Calu3 (cell line): ENCODE measurements at regions not wholly inside any gene's neighbourhood (a gene's known extent, or its start where the extent isn't known, plus 50 kb on each side); places are given as distances from the start of the nearest gene placed in this dataset.

ENCODE experiments used
- BruUV-seq: library from RNA; stranded (reverse); fragments of 400-500 nt; replicated peaks from 2 replicates; lab custom pipeline; 2021; lab: Mats Ljungman, UMichigan
- CTCF ChIA-PET: fragments of 300-600 bp; sonication (Branson Sonifier 250); formaldehyde crosslinking; loops from one replicate; lab custom pipeline; 2022; ENCODE audit warnings: antibody characterized with exemption; lab: Charles Lee
- DNase-seq: peaks from one replicate; pipeline ENCODE4 v3.0.0; 2022
- H3K27ac Mint-ChIP-seq: one replicate; pipeline ENCODE4 v1.8.0; 2022; ENCODE audit warnings: mixed read lengths; ENCODE audit not compliant: unreplicated experiment
- H3K27me3 Mint-ChIP-seq: one replicate; pipeline ENCODE4 v1.8.0; 2022; ENCODE audit warnings: mixed read lengths; ENCODE audit not compliant: unreplicated experiment
- H3K36me3 Mint-ChIP-seq: one replicate; pipeline ENCODE4 v1.8.0; 2022; ENCODE audit warnings: mild to moderate bottlenecking, moderate library complexity, mixed read lengths; ENCODE audit not compliant: insufficient read depth, unreplicated experiment
- H3K4me1 Mint-ChIP-seq: one replicate; pipeline ENCODE4 v1.8.0; 2022; ENCODE audit warnings: mild to moderate bottlenecking, low read depth, mixed read lengths; ENCODE audit not compliant: unreplicated experiment
- H3K4me3 Mint-ChIP-seq: one replicate; pipeline ENCODE4 v1.8.0; 2022; ENCODE audit warnings: mild to moderate bottlenecking, low read depth, moderate library complexity, mixed read lengths; ENCODE audit not compliant: unreplicated experiment
- H3K9me3 Mint-ChIP-seq: one replicate; pipeline ENCODE4 v1.8.0; 2022; ENCODE audit warnings: low read depth, mixed read lengths; ENCODE audit not compliant: unreplicated experiment
- intact Hi-C: fragments of 100-400 bp; cut with micrococcal nuclease; formaldehyde crosslinking; loops from one replicate; pipeline ENCODE4 v1.10.0; 2022; ENCODE audit not compliant: unreplicated experiment
- TF ChIP-seq, protein P1 (sequence below): fragments of 200-600 bp; IDR thresholded peaks from one replicate; pipeline ENCODE4 v1.8.0; 2022; ENCODE audit warnings: antibody characterized with exemption; ENCODE audit not compliant: unreplicated experiment

DNA sequence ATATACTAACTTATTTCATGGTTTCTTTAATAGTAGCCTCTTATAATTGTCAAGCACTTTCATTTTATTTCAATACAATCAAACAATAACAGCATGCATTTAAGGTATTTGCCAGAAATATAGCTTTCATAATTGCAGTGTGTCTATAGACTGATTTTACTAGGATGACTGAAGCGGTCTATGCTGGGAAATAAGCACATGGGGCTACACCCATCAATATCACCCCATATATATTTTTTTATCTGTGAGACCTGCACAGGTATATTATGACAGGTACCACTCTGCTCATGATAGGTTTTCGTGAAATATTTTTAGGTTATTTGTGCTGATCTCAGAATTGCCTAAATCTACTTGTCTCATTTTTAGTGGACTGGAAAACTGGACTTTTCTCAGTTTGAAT is 229.1 kb upstream of the PITX2 start:
- BruUV-seq: no TSS peak
- TF ChIP-seq, protein P1, sequence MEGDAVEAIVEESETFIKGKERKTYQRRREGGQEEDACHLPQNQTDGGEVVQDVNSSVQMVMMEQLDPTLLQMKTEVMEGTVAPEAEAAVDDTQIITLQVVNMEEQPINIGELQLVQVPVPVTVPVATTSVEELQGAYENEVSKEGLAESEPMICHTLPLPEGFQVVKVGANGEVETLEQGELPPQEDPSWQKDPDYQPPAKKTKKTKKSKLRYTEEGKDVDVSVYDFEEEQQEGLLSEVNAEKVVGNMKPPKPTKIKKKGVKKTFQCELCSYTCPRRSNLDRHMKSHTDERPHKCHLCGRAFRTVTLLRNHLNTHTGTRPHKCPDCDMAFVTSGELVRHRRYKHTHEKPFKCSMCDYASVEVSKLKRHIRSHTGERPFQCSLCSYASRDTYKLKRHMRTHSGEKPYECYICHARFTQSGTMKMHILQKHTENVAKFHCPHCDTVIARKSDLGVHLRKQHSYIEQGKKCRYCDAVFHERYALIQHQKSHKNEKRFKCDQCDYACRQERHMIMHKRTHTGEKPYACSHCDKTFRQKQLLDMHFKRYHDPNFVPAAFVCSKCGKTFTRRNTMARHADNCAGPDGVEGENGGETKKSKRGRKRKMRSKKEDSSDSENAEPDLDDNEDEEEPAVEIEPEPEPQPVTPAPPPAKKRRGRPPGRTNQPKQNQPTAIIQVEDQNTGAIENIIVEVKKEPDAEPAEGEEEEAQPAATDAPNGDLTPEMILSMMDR: no peak

DNA sequence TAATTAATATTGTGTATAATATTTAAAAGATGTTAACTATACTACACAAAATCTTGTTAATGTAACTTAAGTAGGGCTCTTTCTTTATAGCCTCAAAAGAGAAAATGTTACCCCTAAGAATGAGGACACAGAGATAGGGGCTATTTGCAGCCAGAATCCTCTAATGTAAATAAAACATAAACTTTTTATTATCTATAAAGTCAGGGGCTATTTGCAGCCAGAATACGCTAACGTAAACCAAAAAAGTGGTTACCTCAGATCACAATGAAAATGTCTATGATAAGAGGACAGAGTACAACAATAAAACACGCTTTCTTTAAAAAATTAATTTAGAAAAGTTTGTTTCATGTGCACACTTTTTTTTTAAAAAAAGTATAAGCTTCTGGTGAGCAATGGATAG is 229.9 kb upstream of the PITX2 start:
- BruUV-seq: no TSS peak
- intact Hi-C loops: no loop called here
- no peaks in the 10 kb centered on the region for H3K36me3 Mint-ChIP-seq
- CTCF ChIA-PET: no interaction called here
- DNase-seq: no peak
- no peaks in the 10 kb centered on the region for H3K4me1 Mint-ChIP-seq
- H3K9me3 Mint-ChIP-seq: no peaks in the 10 kb centered on the region
- H3K27me3 Mint-ChIP-seq: no peaks in the 10 kb centered on the region
- H3K27ac Mint-ChIP-seq: no peak overlapping the region
- H3K4me3 Mint-ChIP-seq: no peak overlapping the region
- TF ChIP-seq, protein P1: no peak

More for the DNA sequence above, 229.1 kb upstream of the PITX2 start:
- Mint-ChIP-seq H3K9me3 (no peaks in the 10 kb centered on the region), H3K36me3 (no peaks in the 10 kb centered on the region), H3K4me1 (no peaks in the 10 kb centered on the region), H3K27ac (no peak overlapping the region), H3K4me3 (no peak overlapping the region), H3K27me3 (no peaks in the 10 kb centered on the region)
- CTCF ChIA-PET: no interaction called here
- DNase-seq: no peak
- intact Hi-C loops: no loop called here

DNA sequence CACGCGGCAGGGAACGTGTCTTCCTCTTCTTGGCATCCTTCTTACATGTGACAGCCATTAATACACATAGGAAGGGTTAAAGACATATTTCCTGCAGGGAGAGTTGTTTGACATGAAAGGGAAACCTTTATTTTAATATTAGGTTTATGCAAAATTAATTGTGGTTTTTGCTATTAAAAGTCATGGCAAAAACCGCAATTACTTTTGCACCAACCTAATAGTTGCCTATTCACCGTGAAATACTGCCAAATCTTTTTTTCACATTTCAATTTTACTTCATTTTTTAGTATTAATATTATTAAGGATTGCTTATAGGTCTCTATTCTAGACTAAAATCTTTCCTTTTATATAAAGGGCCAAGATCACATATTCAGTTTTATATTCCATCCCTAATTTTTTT is 230.4 kb upstream of the PITX2 start:
- Mint-ChIP-seq H3K27me3 (no peaks in the 10 kb centered on the region), H3K36me3 (no peaks in the 10 kb centered on the region), H3K4me1 (no peaks in the 10 kb centered on the region), H3K27ac (no peak overlapping the region), H3K9me3 (no peaks in the 10 kb centered on the region), H3K4me3 (no peak overlapping the region)
- no TSS peak for BruUV-seq
- intact Hi-C loops: no loop called here
- no peak for DNase-seq
- CTCF ChIA-PET: no interaction called here
- TF ChIP-seq, protein P1: no peak

DNA sequence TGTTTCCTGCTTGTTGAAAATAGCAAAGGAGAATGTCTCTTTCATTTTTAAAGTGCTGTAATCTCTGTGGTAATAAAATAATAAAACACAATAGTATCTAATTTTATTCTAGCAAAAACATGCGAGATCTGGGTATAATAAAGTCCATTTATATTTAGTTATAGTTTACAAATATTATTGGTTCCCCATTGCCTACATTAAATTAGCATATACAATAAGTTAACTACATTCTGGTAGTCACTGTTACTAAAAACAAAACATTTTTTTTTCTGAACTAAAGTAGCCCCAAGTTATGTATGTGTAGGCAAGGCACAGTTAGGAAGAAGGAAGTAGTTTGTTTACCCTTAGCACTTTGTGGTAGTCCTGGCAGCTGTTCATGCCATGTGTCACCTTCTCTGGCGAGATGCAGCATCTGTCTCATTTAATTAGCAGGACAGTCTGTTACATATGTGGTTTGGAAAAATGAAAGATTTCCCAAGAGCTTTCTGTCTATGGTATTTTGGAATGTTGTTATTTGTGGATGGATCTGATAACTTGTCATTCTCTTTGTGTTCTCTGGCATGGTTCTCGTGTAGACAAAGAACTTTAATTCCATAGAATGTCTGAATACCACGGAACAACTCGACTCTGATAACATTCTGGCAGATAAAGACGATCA is 231.3 kb upstream of the PITX2 start:
- intact Hi-C loops: no loop called here
- no peaks in the 10 kb centered on the region for H3K36me3 Mint-ChIP-seq
- CTCF ChIA-PET: no interaction called here
- H3K27me3 Mint-ChIP-seq: no peaks in the 10 kb centered on the region
- H3K4me1 Mint-ChIP-seq: no peaks in the 10 kb centered on the region
- DNase-seq: peak; percentile 5
- H3K4me3 Mint-ChIP-seq: no peak overlapping the region
- BruUV-seq: no TSS peak
- TF ChIP-seq, protein P1: no peak
- no peaks in the 10 kb centered on the region for H3K9me3 Mint-ChIP-seq
- no peak overlapping the region for H3K27ac Mint-ChIP-seq
